Parathyroid adenoma (tissue), 2 donors: ENCODE measurements at regions not wholly inside any gene's neighbourhood (a gene's known extent, or its start where the extent isn't known, plus 50 kb on each side); places are given as distances from the start of the nearest gene placed in this dataset.
"Not testable (repeated sequence)": the region's sequence is repeated elsewhere in the genome, so short reads cannot be mapped to it uniquely, and the experiment has no call there.

ENCODE experiments used
- H2AFZ ChIP-seq: fragments of 300-600 bp; sonication (generic); one replicate; pipeline ENCODE4 v1.7.0; 2017; ENCODE audit warnings: antibody characterized with exemption, mild to moderate bottlenecking
- H3K27ac ChIP-seq: fragments of 300-600 bp; sonication (generic); one replicate; pipeline ENCODE4 v1.7.0; 2017
- H3K27me3 ChIP-seq: fragments of 300-600 bp; sonication (generic); one replicate; pipeline ENCODE4 v1.7.0; 2017; ENCODE audit warnings: low read length; ENCODE audit not compliant: control insufficient read depth, insufficient read depth
- H3K36me3 ChIP-seq: fragments of 300-600 bp; sonication (generic); one replicate; pipeline ENCODE4 v1.7.0; 2017; ENCODE audit warnings: low read length; ENCODE audit not compliant: control insufficient read depth, insufficient read depth
- H3K4me1 ChIP-seq: fragments of 300-600 bp; sonication (generic); one replicate; pipeline ENCODE4 v1.7.0; 2017; ENCODE audit warnings: control low read depth
- H3K4me2 ChIP-seq: fragments of 300-600 bp; sonication (generic); one replicate; pipeline ENCODE4 v1.7.0; 2017; ENCODE audit warnings: low read length
- H3K4me3 ChIP-seq: fragments of 300-600 bp; sonication (generic); one replicate; pipeline ENCODE4 v1.7.0; 2017; ENCODE audit warnings: low read depth, low read length
- H3K79me2 ChIP-seq: fragments of 300-600 bp; sonication (generic); one replicate; pipeline ENCODE4 v1.7.0; 2017; ENCODE audit warnings: control low read depth
- H3K9ac ChIP-seq: fragments of 300-600 bp; sonication (generic); one replicate; pipeline ENCODE4 v1.7.0; 2017; ENCODE audit warnings: mild to moderate bottlenecking
- H3K9me3 ChIP-seq: fragments of 300-600 bp; sonication (generic); one replicate; pipeline ENCODE4 v1.7.0; 2017; ENCODE audit warnings: low read length; ENCODE audit not compliant: control insufficient read depth
- CTCF ChIP-seq: fragments of 300-600 bp; sonication (generic); IDR thresholded peaks from one replicate; pipeline ENCODE4 v1.7.0; 2017; ENCODE audit warnings: antibody characterized with exemption, mild to moderate bottlenecking
- donor health status: primary hyperparathyroidism.

GRCh38 chr16:48955837-48956236 is 325.8 kb downstream of the CBLN1 start:
- Histone ChIP-seq H3K27me3 (no peaks in the 10 kb centered on the region), H3K9ac (no peak overlapping the region), H3K27ac (no peak overlapping the region), H3K4me1 (peaks cover 5% of the 10 kb centered on the region), H3K9me3 (no peaks in the 10 kb centered on the region), H3K4me2 (no peak overlapping the region), H3K4me3 (no peak overlapping the region), H3K79me2 (no peaks in the 10 kb centered on the region), H2AFZ (no peak overlapping the region), H3K36me3 (no peaks in the 10 kb centered on the region)
- no peak for TF ChIP-seq CTCF

GRCh38 chr16:48951621-48952125 is 330.0 kb downstream of the CBLN1 start:
- not testable (repeated sequence) for H3K4me2 ChIP-seq, H3K4me3 ChIP-seq, H3K9me3 ChIP-seq, H3K36me3 ChIP-seq, H3K27ac ChIP-seq, H3K79me2 ChIP-seq, H3K27me3 ChIP-seq, H3K9ac ChIP-seq, H2AFZ ChIP-seq, H3K4me1 ChIP-seq

- no peak for TF ChIP-seq CTCF
- Histone ChIP-seq H3K9me3 (no peaks in the 10 kb centered on the region), H3K4me1 (no peaks in the 10 kb centered on the region), H3K4me3 (no peak overlapping the region), H2AFZ (no peak overlapping the region), H3K79me2 (no peaks in the 10 kb centered on the region), H3K4me2 (no peak overlapping the region), H3K27me3 (no peaks in the 10 kb centered on the region), H3K27ac (no peak overlapping the region), H3K9ac (no peak overlapping the region), H3K36me3 (no peaks in the 10 kb centered on the region)
Measured at GRCh38 chr16:48950184-48950583, 331.5 kb downstream of the CBLN1 start.

GRCh38 chr16:48949636-48950035 is 332.0 kb downstream of the CBLN1 start:
- TF ChIP-seq CTCF: no peak
- no peak overlapping the region for H2AFZ ChIP-seq
- H3K9ac ChIP-seq: no peak overlapping the region
- no peak overlapping the region for H3K27ac ChIP-seq
- no peaks in the 10 kb centered on the region for H3K9me3 ChIP-seq
- H3K4me2 ChIP-seq: no peak overlapping the region
- no peaks in the 10 kb centered on the region for H3K4me1 ChIP-seq
- H3K36me3 ChIP-seq: no peaks in the 10 kb centered on the region
- H3K27me3 ChIP-seq: no peaks in the 10 kb centered on the region
- H3K4me3 ChIP-seq: no peak overlapping the region
- no peaks in the 10 kb centered on the region for H3K79me2 ChIP-seq

GRCh38 chr16:48948911-48949310 is 332.7 kb downstream of the CBLN1 start:
- no peaks in the 10 kb centered on the region for H3K9me3 ChIP-seq
- no peak overlapping the region for H2AFZ ChIP-seq
- no peak overlapping the region for H3K9ac ChIP-seq
- H3K4me1 ChIP-seq: no peaks in the 10 kb centered on the region
- H3K79me2 ChIP-seq: no peaks in the 10 kb centered on the region
- H3K27me3 ChIP-seq: no peaks in the 10 kb centered on the region
- H3K4me2 ChIP-seq: no peak overlapping the region
- no peak overlapping the region for H3K27ac ChIP-seq
- TF ChIP-seq CTCF: no peak
- no peak overlapping the region for H3K4me3 ChIP-seq
- H3K36me3 ChIP-seq: no peaks in the 10 kb centered on the region
